Endothelial cell of umbilical vein (primary cell): ENCODE measurements at regions not wholly inside any gene's neighbourhood (a gene's known extent, or its start where the extent isn't known, plus 50 kb on each side); places are given as distances from the start of the nearest gene placed in this dataset.

Experiments used
- BruUV-seq: library from RNA; stranded (reverse); fragments of 400-500 nt; replicated peaks from 2 replicates; lab custom pipeline; 2021; lab: Mats Ljungman, UMichigan
- CTCF ChIA-PET: fragments of 300-600, 350-600 bp; sonication (Branson Sonifier 250); formaldehyde crosslinking; loops from one replicate; lab custom pipeline; 2021; ENCODE audit warnings: antibody characterized with exemption, inconsistent platforms; lab: Charles Lee
- POLR2A ChIA-PET: fragments of 300-600, 350-600 bp; sonication (Branson Sonifier 250); formaldehyde crosslinking; loops from one replicate; lab custom pipeline; 2021; ENCODE audit warnings: antibody characterized with exemption, inconsistent platforms; lab: Charles Lee
- DNase-seq: peaks from one replicate; pipeline ENCODE4 v3.0.0-alpha.2; 2011; ENCODE audit warnings: low read depth, low spot score
- FAIRE-seq: peaks from 2 replicates; lab custom pipeline; 2011; peaks lifted over from hg19 to GRCh38; lab: Jason Lieb, UNC
- H2AFZ ChIP-seq: 2 replicates; pipeline ENCODE4 v1.6.0; 2012; ENCODE audit warnings: low read depth, low read length, control low read depth, inconsistent platforms
- H3K27ac ChIP-seq: 2 replicates; pipeline ENCODE4 v1.5.1; 2011; ENCODE audit warnings: low read depth, mild to moderate bottlenecking, control low read depth, low read length, moderate library complexity; ENCODE audit not compliant: insufficient read depth
- H3K27me3 ChIP-seq, 2 experiments: 2 replicates each; pipeline versions ENCODE4 v1.6.0 to v1.6.1; 2011; ENCODE audit warnings: low read length in 2 of 2, mixed read lengths in 1 of 2; ENCODE audit not compliant: control insufficient read depth in 2 of 2, insufficient read depth in 2 of 2
- H3K36me3 ChIP-seq, 2 experiments: 2 replicates in 1 of 2; 3 replicates in 1 of 2; pipeline ENCODE4 v1.5.1; 2011; ENCODE audit warnings: low read length in 2 of 2, mild to moderate bottlenecking in 1 of 2, moderate library complexity in 1 of 2; ENCODE audit not compliant: control insufficient read depth in 2 of 2, insufficient read depth in 2 of 2; ENCODE audit errors: extremely low read depth in 1 of 2
- H3K4me1 ChIP-seq: 3 replicates; pipeline ENCODE4 v1.5.1; 2011; ENCODE audit warnings: mild to moderate bottlenecking, low read length; ENCODE audit not compliant: control insufficient read depth, insufficient read depth; ENCODE audit errors: extremely low read depth
- H3K4me2 ChIP-seq: 2 replicates; pipeline ENCODE4 v1.6.1; 2011; ENCODE audit warnings: low read length, control low read depth, mixed read lengths; ENCODE audit not compliant: insufficient read depth
- H3K4me3 ChIP-seq, 3 experiments: fragments of 200-600 bp in 1 of 3; sonication (generic), shearing (Covaris generic) in 1 of 3; replicated peaks in 1 of 3; 2 replicates each; pipeline ENCODE4 v1.5.1; 2011 to 2016; ENCODE audit warnings: control low read depth in 3 of 3, low read length in 3 of 3, mild to moderate bottlenecking in 2 of 3, inconsistent platforms in 1 of 3, low read depth in 1 of 3, moderate library complexity in 1 of 3; ENCODE audit not compliant: insufficient read depth in 1 of 3
- H3K79me2 ChIP-seq: 2 replicates; pipeline ENCODE4 v1.6.0; 2012; ENCODE audit warnings: low read length, inconsistent platforms; ENCODE audit not compliant: control insufficient read depth, insufficient read depth
- H3K9ac ChIP-seq: replicated peaks from 2 replicates; pipeline ENCODE3; 2011; ENCODE audit warnings: low read length, control low read depth; ENCODE audit not compliant: insufficient read depth; ENCODE audit errors: extremely low read depth
- H3K9me1 ChIP-seq: replicated peaks from 3 replicates; pipeline ENCODE4 v1.6.0; 2011; ENCODE audit warnings: mild to moderate bottlenecking, low read length; ENCODE audit not compliant: control insufficient read depth, insufficient read depth; ENCODE audit errors: extremely low read depth
- H3K9me3 ChIP-seq: replicated peaks from 2 replicates; pipeline ENCODE4 v1.5.1; 2012; ENCODE audit warnings: low read length, inconsistent platforms; ENCODE audit not compliant: control insufficient read depth, insufficient read depth
- H4K20me1 ChIP-seq: replicated peaks from 2 replicates; pipeline ENCODE3; 2011; ENCODE audit warnings: mild to moderate bottlenecking, low read length; ENCODE audit not compliant: control insufficient read depth, insufficient read depth; ENCODE audit errors: extremely low read depth
- CTCF ChIP-seq, 2 donors: IDR thresholded peaks; 1 replicate in 1 of 2; 2 replicates in 1 of 2; pipeline ENCODE4 v1.5.1; 2011; ENCODE audit warnings: low read length in 2 of 2, mild to moderate bottlenecking in 2 of 2, moderate library complexity in 2 of 2, control low read depth in 1 of 2, inconsistent platforms in 1 of 2, low read depth in 1 of 2; ENCODE audit not compliant: insufficient read depth in 1 of 2; ENCODE audit errors: extremely low read depth in 1 of 2
- EZH2 ChIP-seq: IDR thresholded peaks from 2 replicates; pipeline ENCODE4 v1.6.1; 2012; ENCODE audit warnings: borderline replicate concordance, low read depth, mild to moderate bottlenecking, moderate library complexity, low read length, inconsistent platforms; ENCODE audit not compliant: severe bottlenecking
- FOS ChIP-seq: IDR thresholded peaks from 2 replicates; pipeline ENCODE4 v1.6.1; 2011; ENCODE audit warnings: mild to moderate bottlenecking, low read length, moderate library complexity, borderline replicate concordance; ENCODE audit not compliant: insufficient read depth
- GATA2 ChIP-seq: IDR thresholded peaks from 2 replicates; pipeline ENCODE4 v1.7.0; 2011; ENCODE audit warnings: low read depth, mild to moderate bottlenecking, moderate library complexity, mixed read lengths, low read length; ENCODE audit not compliant: insufficient read length, insufficient read depth
- JUN ChIP-seq: IDR thresholded peaks from 2 replicates; pipeline ENCODE4 v1.6.1; 2011; ENCODE audit warnings: borderline replicate concordance, low read depth; ENCODE audit not compliant: insufficient read length, insufficient read depth
- MYC ChIP-seq: IDR thresholded peaks from one replicate; pipeline ENCODE4 v1.6.1; 2011; ENCODE audit warnings: mild to moderate bottlenecking, low read depth, low read length
- POLR2A ChIP-seq: IDR thresholded peaks from 2 replicates; pipeline ENCODE4 v1.6.1; 2012; ENCODE audit warnings: low read depth, mild to moderate bottlenecking, control low read depth, low read length
- POLR2AphosphoS5 ChIP-seq: IDR thresholded peaks from 2 replicates; pipeline ENCODE4 v1.6.1; 2012; ENCODE audit warnings: low read depth, mild to moderate bottlenecking, control low read depth, low read length, moderate library complexity; ENCODE audit not compliant: insufficient read depth
- dilution Hi-C: fragments of 300-500 bp; cut with MboI; formaldehyde crosslinking; loops from one replicate; pipeline ENCODE4 v1.15.0; 2019; ENCODE audit warnings: low sequenced_read_pairs; ENCODE audit not compliant: extremely low pct_ligation_motif_present
- intact Hi-C: fragments of 100-400 bp; cut with micrococcal nuclease; formaldehyde crosslinking; loops from one replicate; pipeline ENCODE4 v1.10.0; 2022
- TF ChIP-seq, protein P1 (sequence below): IDR thresholded peaks from 2 replicates; pipeline ENCODE4 v1.6.1; 2011; ENCODE audit not compliant: insufficient read depth, insufficient read length

- no peak for DNase-seq
- CTCF ChIA-PET: no interaction called here
- H3K4me2 ChIP-seq: no peak overlapping the region
- FAIRE-seq: no peak
- no peaks in the 10 kb centered on the region for H3K9me3 ChIP-seq
- H3K4me1 ChIP-seq: no peaks in the 10 kb centered on the region
- H3K79me2 ChIP-seq: no peaks in the 10 kb centered on the region
- no peak overlapping the region for H3K4me3 ChIP-seq
- POLR2A ChIA-PET: no interaction called here
- intact Hi-C loops (no loop called here), dilution Hi-C loops (no loop called here)
- BruUV-seq: no TSS peak
- H3K36me3 ChIP-seq: no peaks in the 10 kb centered on the region
- H3K27me3 ChIP-seq: no peaks in the 10 kb centered on the region
- no peaks in the 10 kb centered on the region for H3K9me1 ChIP-seq
- no peak overlapping the region for H2AFZ ChIP-seq
- no peaks in the 10 kb centered on the region for H4K20me1 ChIP-seq
- no peak for TF ChIP-seq CTCF (IDR thresholded peaks at IDR 0.05; ENCODE audit: extremely low read depth in 1 of 2, insufficient read depth in 1 of 2, low read depth in 1 of 2, low read length in 2 of 2)
- TF ChIP-seq POLR2A: no peak
- no peak for TF ChIP-seq POLR2AphosphoS5
- no peak for TF ChIP-seq JUN
- TF ChIP-seq EZH2: no peak
- TF ChIP-seq GATA2: no peak
- no peak for TF ChIP-seq MYC
- no peak for TF ChIP-seq FOS
- TF ChIP-seq, protein P1, sequence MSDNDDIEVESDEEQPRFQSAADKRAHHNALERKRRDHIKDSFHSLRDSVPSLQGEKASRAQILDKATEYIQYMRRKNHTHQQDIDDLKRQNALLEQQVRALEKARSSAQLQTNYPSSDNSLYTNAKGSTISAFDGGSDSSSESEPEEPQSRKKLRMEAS: no peak
- no peak overlapping the region for H3K9ac ChIP-seq
- H3K27ac ChIP-seq: no peak overlapping the region
Measured at GRCh38 chr6:99138445-99138844, 190.7 kb upstream of the FBXL4 start.
